Stimulated activated CD4-positive, alpha-beta T cell treated with anti-CD3 and anti-CD28 coated beads, TNF-alpha, amount 100 ng/mL, for 48 hours (primary cell): ENCODE measurements at regions not wholly inside any gene's neighbourhood (a gene's known extent, or its start where the extent isn't known, plus 50 kb on each side); places are given as distances from the start of the nearest gene placed in this dataset.
"Not testable (repeated sequence)": the region's sequence is repeated elsewhere in the genome, so short reads cannot be mapped to it uniquely, and the experiment has no call there.

Experiments
- DNase-seq, 3 donors: peaks; one replicate each; pipeline ENCODE4 v3.0.0-alpha.2; 2020; ENCODE audit warnings: low read depth in 3 of 3

GRCh38 chr1:116185161-116185701 is 74.0 kb downstream of the MAB21L3 start:
- DNase-seq, result no peak

GRCh38 chr1:116189481-116189880 is 78.3 kb downstream of the MAB21L3 start:
- DNase-seq, result no peak

GRCh38 chr1:116191294-116191693 is 80.1 kb downstream of the MAB21L3 start:
- no peak for DNase-seq

- DNase-seq, result no peak
These were observed 82.6 kb downstream of the MAB21L3 start for GRCh38 chr1:116193768-116194167.

- DNase-seq, result no peak
These were observed 83.4 kb downstream of the MAB21L3 start for GRCh38 chr1:116194568-116194967.

GRCh38 chr1:116195077-116195868 is 84.1 kb downstream of the MAB21L3 start:
- DNase-seq, result no peak

GRCh38 chr1:116200343-116200742 is 89.1 kb downstream of the MAB21L3 start:
- DNase-seq, result not testable (repeated sequence)

- DNase-seq, result no peak
These were observed 90.7 kb downstream of the MAB21L3 start for GRCh38 chr1:116201911-116202310.

- DNase-seq, result no peak
These were observed 92.1 kb downstream of the MAB21L3 start for GRCh38 chr1:116203181-116203723.

GRCh38 chr1:116203920-116204319 is 92.7 kb downstream of the MAB21L3 start:
- no peak for DNase-seq

- no peak for DNase-seq
These were observed 94.9 kb downstream of the MAB21L3 start for GRCh38 chr1:116205941-116206679.

- DNase-seq, result no peak
These were observed 96.0 kb downstream of the MAB21L3 start for GRCh38 chr1:116207126-116207735.

GRCh38 chr1:116208136-116208535 is 96.9 kb downstream of the MAB21L3 start:
- no peak for DNase-seq

- DNase-seq, result no peak
These were observed 100.1 kb downstream of the MAB21L3 start for GRCh38 chr1:116211294-116211693.

GRCh38 chr1:116218922-116219321 is 107.7 kb downstream of the MAB21L3 start:
- DNase-seq, result no peak

- DNase-seq, result no peak
These were observed 108.6 kb downstream of the MAB21L3 start for GRCh38 chr1:116219651-116220434.

- no peak for DNase-seq
These were observed 112.9 kb downstream of the MAB21L3 start for GRCh38 chr1:116224111-116224510.

- DNase-seq, result no peak
These were observed 113.4 kb downstream of the MAB21L3 start for GRCh38 chr1:116224561-116224960.

- DNase-seq, result no peak
These were observed 114.8 kb downstream of the MAB21L3 start for GRCh38 chr1:116226017-116226416.

GRCh38 chr1:116228511-116228910 is 117.3 kb downstream of the MAB21L3 start:
- DNase-seq, result no peak

- DNase-seq, result no peak
These were observed 119.5 kb downstream of the MAB21L3 start for GRCh38 chr1:116230712-116231111.
